Activated CD4-positive, alpha-beta memory T cell treated with anti-CD3 and anti-CD28 coated beads for 36 hours (primary cell): ENCODE measurements at regions not wholly inside any gene's neighbourhood (a gene's known extent, or its start where the extent isn't known, plus 50 kb on each side); places are given as distances from the start of the nearest gene placed in this dataset.

Source experiments
- CTCF ChIA-PET: fragments of 350-600 bp; sonication (Branson Sonifier 250); formaldehyde crosslinking; loops from one replicate; lab custom pipeline; 2021; ENCODE audit warnings: antibody characterized with exemption, inconsistent platforms; lab: Charles Lee
- POLR2A ChIA-PET: fragments of 350-600 bp; sonication (Branson Sonifier 250); formaldehyde crosslinking; loops from one replicate; lab custom pipeline; 2021; ENCODE audit warnings: antibody characterized with exemption; lab: Charles Lee
- DNase-seq: peaks from one replicate; pipeline ENCODE4 v3.0.0-alpha.2; 2020
- H3K27ac Mint-ChIP-seq: one replicate; pipeline ENCODE4 v1.8.0; 2021; ENCODE audit warnings: mixed read lengths
- H3K27me3 Mint-ChIP-seq: one replicate; pipeline ENCODE4 v1.8.0; 2021; ENCODE audit warnings: mixed read lengths
- H3K36me3 Mint-ChIP-seq: one replicate; pipeline ENCODE4 v1.8.0; 2021; ENCODE audit warnings: mixed read lengths
- H3K4me1 Mint-ChIP-seq: one replicate; pipeline ENCODE4 v1.8.0; 2021; ENCODE audit warnings: low read depth, mixed read lengths
- H3K4me3 Mint-ChIP-seq: one replicate; pipeline ENCODE4 v1.8.0; 2021; ENCODE audit warnings: mild to moderate bottlenecking, mixed read lengths
- H3K9me3 Mint-ChIP-seq: one replicate; pipeline ENCODE4 v1.8.0; 2021; ENCODE audit warnings: mixed read lengths
- intact Hi-C: fragments of 100-400 bp; cut with micrococcal nuclease; formaldehyde crosslinking; loops from one replicate; pipeline ENCODE4 v1.15.1; 2023

GRCh38 chr15:39209548-39210211 lies 371.2 kb upstream of the THBS1 start:
- ChIA-PET CTCF (no interaction called here), POLR2A (no interaction called here)
- Mint-ChIP-seq H3K4me1 (no peaks in the 10 kb centered on the region), H3K27me3 (peaks cover 7% of the 10 kb centered on the region), H3K4me3 (no peak overlapping the region), H3K27ac (no peak overlapping the region), H3K9me3 (no peaks in the 10 kb centered on the region), H3K36me3 (no peaks in the 10 kb centered on the region)
- DNase-seq = no peak
- intact Hi-C loops = no loop called here

GRCh38 chr15:39211108-39211979 lies 369.5 kb upstream of the THBS1 start:
- no peaks in the 10 kb centered on the region for H3K4me1 Mint-ChIP-seq
- peaks cover 7% of the 10 kb centered on the region for H3K27me3 Mint-ChIP-seq
- CTCF ChIA-PET = no interaction called here
- no peak overlapping the region for H3K27ac Mint-ChIP-seq
- DNase-seq = no peak
- H3K9me3 Mint-ChIP-seq = no peaks in the 10 kb centered on the region
- H3K4me3 Mint-ChIP-seq = no peak overlapping the region
- intact Hi-C loops = no loop called here
- POLR2A ChIA-PET = no interaction called here
- no peaks in the 10 kb centered on the region for H3K36me3 Mint-ChIP-seq

DNA sequence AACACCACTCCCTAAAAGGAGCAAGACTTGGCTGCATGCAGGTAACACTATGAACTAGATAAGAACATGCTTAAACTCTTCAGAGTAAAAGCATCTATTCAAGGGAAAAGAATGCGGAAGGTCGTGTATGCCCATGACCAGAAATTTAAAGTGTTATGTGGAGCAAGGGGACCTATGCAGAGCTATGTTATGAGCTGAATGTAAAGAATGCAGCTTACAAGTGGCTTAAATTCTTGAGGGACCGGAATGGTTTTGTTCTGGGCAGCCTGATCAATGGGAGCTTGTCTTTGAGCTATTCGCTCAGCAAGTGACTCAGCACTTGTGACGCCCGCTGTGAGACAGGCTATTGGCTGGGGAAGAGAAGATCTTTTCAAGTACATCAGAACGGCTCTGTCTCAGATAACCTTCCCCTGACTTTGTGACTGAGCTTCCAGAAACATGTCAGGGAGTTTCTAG lies 367.5 kb upstream of the THBS1 start:
- ChIA-PET POLR2A (no interaction called here), CTCF (no interaction called here)
- intact Hi-C loops = no loop called here
- Mint-ChIP-seq H3K27me3 (peaks cover 15% of the 10 kb centered on the region), H3K4me3 (no peak overlapping the region), H3K4me1 (no peaks in the 10 kb centered on the region), H3K9me3 (no peaks in the 10 kb centered on the region), H3K27ac (no peak overlapping the region), H3K36me3 (no peaks in the 10 kb centered on the region)
- DNase-seq = no peak

- no peak for DNase-seq
- CTCF ChIA-PET = interaction anchor here (0.7 kb wide), 1 partner anchor 79 kb away, joined by 3 read pairs; no protein-coding TSS in a partner anchor
- Mint-ChIP-seq H3K36me3 (no peaks in the 10 kb centered on the region), H3K4me1 (no peaks in the 10 kb centered on the region), H3K4me3 (no peak overlapping the region), H3K9me3 (no peaks in the 10 kb centered on the region), H3K27me3 (peaks cover 18% of the 10 kb centered on the region), H3K27ac (no peak overlapping the region)
- POLR2A ChIA-PET = no interaction called here
- intact Hi-C loops = no loop called here
Measured at GRCh38 chr15:39215015-39215414, 365.9 kb upstream of the THBS1 start.

DNA sequence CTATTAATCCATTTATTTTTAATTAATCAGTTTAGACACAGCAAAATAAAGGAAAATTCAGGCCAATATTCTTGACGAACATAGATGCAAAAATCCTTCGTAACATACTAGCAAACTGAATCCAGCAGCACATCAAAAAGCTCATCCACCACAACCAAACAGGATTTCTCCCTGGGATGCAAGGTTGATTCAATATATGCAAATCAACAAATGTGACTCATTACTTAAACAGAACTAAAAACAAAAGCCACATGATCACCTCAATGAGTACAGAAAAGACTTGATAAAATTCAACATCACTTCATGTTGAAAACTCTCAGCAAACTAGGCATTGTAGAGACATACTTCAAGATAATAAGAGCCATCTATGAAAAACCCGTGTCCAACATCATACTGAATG lies 364.1 kb upstream of the THBS1 start:
- Mint-ChIP-seq H3K27ac (no peak overlapping the region), H3K27me3 (peaks cover 18% of the 10 kb centered on the region), H3K4me1 (no peaks in the 10 kb centered on the region), H3K9me3 (no peaks in the 10 kb centered on the region), H3K4me3 (no peak overlapping the region), H3K36me3 (no peaks in the 10 kb centered on the region)
- CTCF ChIA-PET = no interaction called here
- intact Hi-C loops = no loop called here
- POLR2A ChIA-PET = no interaction called here
- no peak for DNase-seq

GRCh38 chr15:39219608-39220007 lies 361.3 kb upstream of the THBS1 start:
- CTCF ChIA-PET = no interaction called here
- no peak for DNase-seq
- Mint-ChIP-seq H3K36me3 (no peaks in the 10 kb centered on the region), H3K9me3 (peaks cover 2% of the 10 kb centered on the region), H3K4me1 (no peaks in the 10 kb centered on the region), H3K4me3 (no peak overlapping the region), H3K27ac (no peak overlapping the region), H3K27me3 (peaks cover 12% of the 10 kb centered on the region)
- POLR2A ChIA-PET = no interaction called here
- intact Hi-C loops = no loop called here

DNA sequence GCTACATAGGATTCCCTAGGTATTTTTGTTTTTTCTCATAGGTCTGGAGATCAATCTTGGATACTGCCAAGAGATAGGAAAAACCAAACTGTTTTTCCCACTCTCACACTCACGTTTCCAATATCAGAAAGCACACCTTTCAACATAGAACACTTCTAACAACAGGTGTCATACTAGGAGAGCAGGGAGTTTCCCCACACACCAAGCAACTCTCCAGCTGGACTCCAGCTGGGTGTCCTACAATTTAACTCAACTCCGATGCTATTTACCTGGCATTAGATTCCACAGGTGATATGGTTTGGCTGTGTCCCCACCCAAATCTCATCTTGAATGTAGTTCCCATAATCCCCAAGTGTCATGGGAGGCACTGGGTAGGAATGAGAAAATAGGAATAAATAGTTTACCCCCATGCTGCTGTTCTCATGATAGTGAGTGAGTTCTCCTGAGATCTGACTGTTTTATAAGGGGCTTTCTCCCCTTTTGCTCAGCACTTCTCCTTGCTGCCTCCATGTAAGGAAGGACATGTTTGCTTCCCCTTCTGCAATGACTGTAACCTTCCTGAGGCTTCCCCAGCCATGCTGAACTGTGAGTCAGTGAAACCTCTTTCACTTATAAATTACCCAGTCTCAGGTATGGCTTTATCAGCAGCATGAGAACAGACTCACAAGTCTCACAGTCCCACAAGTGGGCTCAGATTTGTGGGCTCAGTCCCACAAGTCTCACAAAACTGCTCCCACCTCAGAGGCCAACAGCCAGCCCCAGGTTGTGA lies 354.5 kb upstream of the THBS1 start:
- no peak overlapping the region for H3K4me3 Mint-ChIP-seq
- CTCF ChIA-PET = no interaction called here

GRCh38 chr15:39227001-39227400 lies 353.9 kb upstream of the THBS1 start:
- intact Hi-C loops = no loop called here
- H3K9me3 Mint-ChIP-seq = peaks cover 2% of the 10 kb centered on the region
- POLR2A ChIA-PET = no interaction called here
- no peaks in the 10 kb centered on the region for H3K4me1 Mint-ChIP-seq
- H3K27me3 Mint-ChIP-seq = peaks cover 1% of the 10 kb centered on the region
- no peaks in the 10 kb centered on the region for H3K36me3 Mint-ChIP-seq
- no peak overlapping the region for H3K4me3 Mint-ChIP-seq
- no peak overlapping the region for H3K27ac Mint-ChIP-seq
- CTCF ChIA-PET = no interaction called here
- DNase-seq = no peak

More for the DNA sequence above, 354.5 kb upstream of the THBS1 start:
- POLR2A ChIA-PET = no interaction called here
- H3K27me3 Mint-ChIP-seq = peaks cover 1% of the 10 kb centered on the region
- intact Hi-C loops = no loop called here
- H3K9me3 Mint-ChIP-seq = peaks cover 2% of the 10 kb centered on the region
- no peaks in the 10 kb centered on the region for H3K4me1 Mint-ChIP-seq
- DNase-seq = no peak
- H3K36me3 Mint-ChIP-seq = no peaks in the 10 kb centered on the region
- H3K27ac Mint-ChIP-seq = no peak overlapping the region

DNA sequence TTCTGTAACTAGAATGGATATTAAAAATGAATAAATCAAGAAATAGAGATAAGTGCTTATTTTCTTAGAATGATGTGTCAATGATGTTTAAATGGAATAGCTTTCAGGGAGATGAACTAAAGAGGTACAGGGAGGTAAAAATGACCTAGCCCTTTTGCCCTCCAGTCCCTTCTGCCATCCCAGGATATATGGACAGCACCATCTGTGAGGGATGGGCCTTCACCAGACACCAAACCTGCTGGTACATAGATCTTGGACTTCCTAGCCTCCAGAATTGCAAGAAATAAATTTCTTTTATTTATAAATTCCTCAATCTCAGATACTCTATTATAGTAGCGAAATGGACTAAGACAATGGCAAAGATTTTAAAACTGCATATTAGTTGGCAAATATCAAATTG lies 352.0 kb upstream of the THBS1 start:
- intact Hi-C loops = no loop called here
- Mint-ChIP-seq H3K27me3 (peaks cover 4% of the 10 kb centered on the region), H3K27ac (no peak overlapping the region), H3K36me3 (no peaks in the 10 kb centered on the region), H3K4me3 (no peak overlapping the region), H3K4me1 (no peaks in the 10 kb centered on the region), H3K9me3 (peaks cover 2% of the 10 kb centered on the region)
- DNase-seq = no peak
- POLR2A ChIA-PET = no interaction called here
- CTCF ChIA-PET = no interaction called here

DNA sequence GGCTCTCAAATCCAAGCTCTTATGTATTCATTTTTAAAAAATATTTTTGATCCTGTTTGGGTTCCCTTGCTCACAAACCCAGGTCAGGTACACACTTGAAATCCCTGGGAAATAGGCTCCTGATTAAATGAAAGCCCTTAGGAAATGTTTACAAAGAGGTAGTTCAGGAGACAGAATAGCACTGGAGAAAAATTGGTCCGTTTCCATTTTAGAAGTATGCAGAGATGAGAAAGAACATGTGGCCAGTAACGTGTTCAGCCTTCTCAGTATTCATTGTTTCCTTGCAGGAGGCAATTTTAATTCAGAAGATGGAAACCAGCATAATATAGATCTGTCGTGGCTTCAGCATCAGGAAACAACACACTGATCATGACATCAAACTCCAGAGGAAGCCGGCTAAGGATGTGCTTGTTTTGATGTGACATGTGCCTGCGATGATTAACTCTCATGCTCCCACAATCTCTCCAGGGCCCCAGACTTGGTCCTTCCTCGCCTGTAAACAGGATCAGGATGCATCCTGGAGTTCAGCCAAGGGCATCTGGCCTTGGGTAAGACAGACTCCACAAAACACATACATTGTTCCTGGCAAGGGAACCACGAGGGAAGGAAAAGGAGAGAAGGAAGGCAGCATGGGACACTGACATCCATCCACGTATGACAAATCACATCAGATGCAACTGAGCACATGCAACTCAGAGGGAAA lies 350.5 kb upstream of the THBS1 start:
- ChIA-PET CTCF (no interaction called here), POLR2A (no interaction called here)
- intact Hi-C loops = no loop called here
- H3K4me3 Mint-ChIP-seq = no peak overlapping the region
- no peak overlapping the region for H3K27ac Mint-ChIP-seq
- DNase-seq = no peak
- H3K4me1 Mint-ChIP-seq = no peaks in the 10 kb centered on the region
- no peaks in the 10 kb centered on the region for H3K36me3 Mint-ChIP-seq
- H3K9me3 Mint-ChIP-seq = no peaks in the 10 kb centered on the region
- H3K27me3 Mint-ChIP-seq = peaks cover 3% of the 10 kb centered on the region

DNA sequence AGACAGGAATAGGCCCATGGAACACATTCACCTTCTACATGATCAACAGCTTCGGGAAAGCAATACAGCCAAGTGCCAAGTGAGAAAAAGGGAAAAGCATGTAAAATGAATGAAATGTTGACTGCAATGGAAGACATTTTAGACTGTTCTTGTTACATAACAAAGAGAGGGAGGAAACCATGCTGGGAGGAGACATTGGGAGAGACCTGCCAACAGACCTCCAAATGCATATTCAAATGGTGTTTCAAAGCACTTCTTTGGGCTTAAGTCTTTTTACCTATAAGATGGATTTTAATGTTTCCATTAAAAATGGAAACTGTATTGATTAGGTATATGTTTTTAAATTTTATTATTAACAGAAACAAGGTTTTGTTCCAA lies 350.0 kb upstream of the THBS1 start:
- intact Hi-C loops = no loop called here

GRCh38 chr15:39232512-39232911 lies 348.4 kb upstream of the THBS1 start:
- CTCF ChIA-PET = no interaction called here
- Mint-ChIP-seq H3K27ac (no peak overlapping the region), H3K27me3 (peaks cover 3% of the 10 kb centered on the region), H3K4me1 (no peaks in the 10 kb centered on the region), H3K4me3 (no peak overlapping the region), H3K36me3 (no peaks in the 10 kb centered on the region), H3K9me3 (no peaks in the 10 kb centered on the region)
- no peak for DNase-seq
- intact Hi-C loops = no loop called here
- POLR2A ChIA-PET = no interaction called here

More for the DNA sequence above, 350.0 kb upstream of the THBS1 start:
- H3K9me3 Mint-ChIP-seq = no peaks in the 10 kb centered on the region
- peaks cover 3% of the 10 kb centered on the region for H3K27me3 Mint-ChIP-seq
- CTCF ChIA-PET = no interaction called here
- no peak overlapping the region for H3K27ac Mint-ChIP-seq
- POLR2A ChIA-PET = no interaction called here
- H3K4me3 Mint-ChIP-seq = no peak overlapping the region
- H3K36me3 Mint-ChIP-seq = no peaks in the 10 kb centered on the region
- DNase-seq = no peak
- no peaks in the 10 kb centered on the region for H3K4me1 Mint-ChIP-seq
